ENCODE measurements at regions not wholly inside any gene's neighbourhood (a gene's known extent, or its start where the extent isn't known, plus 50 kb on each side); places are given as distances from the start of the nearest gene placed in this dataset.

GRCh38 chr5:168202996-168203395 is 88.4 kb upstream of the WWC1 start:
- intact Hi-C loops (cut with micrococcal nuclease): no loop called here

More at GRCh38 chr5:168202996-168203395, 88.4 kb upstream of the WWC1 start:
- no peak for FAIRE-seq
- TF ChIP-seq MAX (IDR thresholded peaks at IDR 0.05; ENCODE audit: insufficient read depth, insufficient read length): no peak
- TF ChIP-seq JUN (IDR thresholded peaks at IDR 0.05; ENCODE audit: borderline replicate concordance, insufficient read depth, insufficient read length, low read depth): no peak
- TF ChIP-seq EZH2 (IDR thresholded peaks at IDR 0.05; ENCODE audit: borderline replicate concordance, low read depth, low read length, severe bottlenecking): no peak
- no peak for TF ChIP-seq POLR2A (IDR thresholded peaks at IDR 0.05; ENCODE audit: low read depth, low read length)
- TF ChIP-seq MYC (IDR thresholded peaks at IDR 0.05; ENCODE audit: low read depth, low read length): no peak
- no peak for TF ChIP-seq CTCF (IDR thresholded peaks at IDR 0.05; ENCODE audit: extremely low read depth in 1 of 2, insufficient read depth in 1 of 2, low read depth in 1 of 2, low read length in 2 of 2)
- TF ChIP-seq GATA2 (IDR thresholded peaks at IDR 0.05; ENCODE audit: insufficient read depth, insufficient read length, low read depth, low read length): no peak
- TF ChIP-seq FOS (IDR thresholded peaks at IDR 0.05; ENCODE audit: borderline replicate concordance, insufficient read depth, low read length): no peak
- TF ChIP-seq POLR2AphosphoS5 (IDR thresholded peaks at IDR 0.05; ENCODE audit: insufficient read depth, low read depth, low read length): no peak
- CTCF ChIA-PET: interaction anchor here (1.7 kb wide), 1 partner anchor 17 kb away, joined by 5 read pairs; no protein-coding TSS in a partner anchor
- no peak overlapping the region for H3K4me3 ChIP-seq (replicated peaks in 1 of 3; ENCODE audit: insufficient read depth in 1 of 3, low read depth in 1 of 3, low read length in 3 of 3)
- H3K4me2 ChIP-seq (ENCODE audit: insufficient read depth, low read length): no peak overlapping the region
- no peaks in the 10 kb centered on the region for H3K9me1 ChIP-seq (replicated peaks; ENCODE audit: control insufficient read depth, extremely low read depth, insufficient read depth, low read length)
- no peaks in the 10 kb centered on the region for H3K27me3 ChIP-seq (ENCODE audit: control insufficient read depth in 2 of 2, insufficient read depth in 2 of 2, low read length in 2 of 2)
- no TSS peak for BruUV-seq (replicated peaks)
- DNase-seq (ENCODE audit: low read depth, low spot score): no peak
- H3K4me1 ChIP-seq (ENCODE audit: control insufficient read depth, extremely low read depth, insufficient read depth, low read length): no peaks in the 10 kb centered on the region
- H3K36me3 ChIP-seq (ENCODE audit: control insufficient read depth in 2 of 2, extremely low read depth in 1 of 2, insufficient read depth in 2 of 2, low read length in 2 of 2): no peaks in the 10 kb centered on the region
- H4K20me1 ChIP-seq (replicated peaks; ENCODE audit: control insufficient read depth, extremely low read depth, insufficient read depth, low read length): no peaks in the 10 kb centered on the region
- POLR2A ChIA-PET: no interaction called here
- H2AFZ ChIP-seq (ENCODE audit: low read depth, low read length): no peak overlapping the region
- H3K9ac ChIP-seq (replicated peaks; ENCODE audit: extremely low read depth, insufficient read depth, low read length): no peak overlapping the region
- H3K79me2 ChIP-seq (ENCODE audit: control insufficient read depth, insufficient read depth, low read length): no peaks in the 10 kb centered on the region
- no peak overlapping the region for H3K27ac ChIP-seq (ENCODE audit: insufficient read depth, low read depth, low read length)
- no peaks in the 10 kb centered on the region for H3K9me3 ChIP-seq (replicated peaks; ENCODE audit: control insufficient read depth, insufficient read depth, low read length)
- dilution Hi-C loops (cut with MboI; ENCODE audit: extremely low pct_ligation_motif_present, low sequenced_read_pairs): no loop called here

Data from endothelial cell of umbilical vein (primary cell).